NCI-H446 treated with DMSO at 0.1 percent for 48 hours (cell line): ENCODE measurements at regions not wholly inside any gene's neighbourhood (a gene's known extent, or its start where the extent isn't known, plus 50 kb on each side); places are given as distances from the start of the nearest gene placed in this dataset.

Experiments
- DNase-seq: peaks from one replicate; lab custom pipeline; 2025; lab: John Stamatoyannopoulos, UW

- no peak for DNase-seq
Observed at GRCh38 chr4:125515016-125515415, 200.3 kb downstream of the FAT4 start.

GRCh38 chr4:125517831-125518230 is 203.1 kb downstream of the FAT4 start:
- DNase-seq = no peak

GRCh38 chr4:125518281-125518680 is 203.5 kb downstream of the FAT4 start:
- DNase-seq = no peak

- no peak for DNase-seq
Observed at GRCh38 chr4:125519371-125520146, 204.8 kb downstream of the FAT4 start.

GRCh38 chr4:125520258-125520990 is 205.7 kb downstream of the FAT4 start:
- no peak for DNase-seq

GRCh38 chr4:125522588-125522987 is 207.8 kb downstream of the FAT4 start:
- DNase-seq = no peak

GRCh38 chr4:125522992-125523391 is 208.2 kb downstream of the FAT4 start:
- no peak for DNase-seq

- DNase-seq = no peak
Observed at GRCh38 chr4:125526420-125526819, 211.7 kb downstream of the FAT4 start.

GRCh38 chr4:125527681-125528080 is 212.9 kb downstream of the FAT4 start:
- peak; percentile 55 for DNase-seq

GRCh38 chr4:125529071-125529470 is 214.3 kb downstream of the FAT4 start:
- DNase-seq = no peak

GRCh38 chr4:125538670-125539069 is 223.9 kb downstream of the FAT4 start:
- DNase-seq = no peak

GRCh38 chr4:125539691-125540090 is 224.9 kb downstream of the FAT4 start:
- no peak for DNase-seq

- DNase-seq = no peak
Observed at GRCh38 chr4:125541836-125542385, 227.2 kb downstream of the FAT4 start.

- DNase-seq = no peak
Observed at GRCh38 chr4:125546272-125546671, 231.5 kb downstream of the FAT4 start.

- no peak for DNase-seq
Observed at GRCh38 chr4:125547836-125548235, 233.1 kb downstream of the FAT4 start.

GRCh38 chr4:125550769-125551168 is 236.0 kb downstream of the FAT4 start:
- no peak for DNase-seq

GRCh38 chr4:125551466-125551865 is 236.7 kb downstream of the FAT4 start:
- DNase-seq = no peak

- no peak for DNase-seq
Observed at GRCh38 chr4:125551967-125552366, 237.2 kb downstream of the FAT4 start.

GRCh38 chr4:125572601-125573000 is 257.8 kb downstream of the FAT4 start:
- DNase-seq = no peak

- no peak for DNase-seq
Observed at GRCh38 chr4:125573368-125573767, 258.6 kb downstream of the FAT4 start.

- DNase-seq = no peak
Observed at GRCh38 chr4:125573786-125574185, 259.0 kb downstream of the FAT4 start.

GRCh38 chr4:125582302-125582701 is 267.5 kb downstream of the FAT4 start:
- DNase-seq = no peak

GRCh38 chr4:125590158-125590557 is 275.4 kb downstream of the FAT4 start:
- no peak for DNase-seq
